ENCODE measurements at regions not wholly inside any gene's neighbourhood (a gene's known extent, or its start where the extent isn't known, plus 50 kb on each side); places are given as distances from the start of the nearest gene placed in this dataset.
"Not testable (repeated sequence)": the region's sequence is repeated elsewhere in the genome, so short reads cannot be mapped to it uniquely, and the experiment has no call there.

DNA sequence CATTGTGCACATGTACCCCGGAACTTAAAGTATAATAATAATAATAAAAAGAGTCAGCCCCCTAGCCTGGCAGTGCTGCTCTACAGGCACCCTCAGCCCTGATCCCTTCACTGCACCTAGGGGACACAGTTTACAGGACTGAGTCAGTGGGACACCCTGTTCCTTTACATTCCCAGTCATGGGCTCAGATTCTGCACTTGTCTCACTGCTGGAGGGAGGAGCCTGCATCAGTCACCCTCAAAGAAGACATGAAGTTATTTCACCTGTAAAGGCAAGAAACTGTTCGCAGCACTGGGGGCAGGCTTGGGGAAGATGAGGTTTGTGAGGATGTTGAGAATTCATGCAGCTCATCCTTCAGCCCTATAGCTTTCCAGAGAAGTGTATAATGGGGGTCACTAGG, 50.7 kb upstream of the VPREB1 start:
- H3K4me1 ChIP-seq (ENCODE audit: insufficient read depth, poor library complexity, severe bottlenecking), result no peaks in the 10 kb centered on the region

DNA sequence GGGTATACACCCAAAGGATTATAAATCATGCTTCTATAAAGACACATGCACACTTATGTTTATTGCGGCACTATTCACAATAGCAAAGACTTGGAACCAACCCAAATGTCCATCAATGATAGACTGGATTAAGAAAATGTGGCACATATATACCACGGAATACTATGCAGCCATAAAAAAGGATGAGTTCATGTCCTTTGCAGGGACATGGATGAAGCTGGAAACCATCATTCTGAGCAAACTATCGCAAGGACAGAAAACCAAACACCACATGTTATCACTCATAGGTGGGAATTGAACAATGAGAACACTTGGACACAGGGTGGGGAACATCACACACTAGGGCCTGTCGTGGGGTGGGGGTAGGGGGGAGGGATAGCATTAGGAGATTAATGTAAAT, 51.1 kb upstream of the VPREB1 start:
- not testable (repeated sequence) for H3K9me3 ChIP-seq (ENCODE audit: severe bottlenecking); H3K27me3 ChIP-seq (ENCODE audit: insufficient read depth, poor library complexity, severe bottlenecking); H3K4me3 ChIP-seq (ENCODE audit: severe bottlenecking); H3K27ac ChIP-seq (ENCODE audit: poor library complexity, severe bottlenecking); ATAC-seq (ENCODE audit: low read depth); H3K36me3 ChIP-seq (ENCODE audit: low read depth); DNase-seq (ENCODE audit: low spot score); H3K4me1 ChIP-seq (ENCODE audit: insufficient read depth, poor library complexity, severe bottlenecking)

More for the DNA sequence above, 50.7 kb upstream of the VPREB1 start:
- H3K27ac ChIP-seq (ENCODE audit: poor library complexity, severe bottlenecking), result no peak overlapping the region
- TF ChIP-seq CTCF (IDR thresholded peaks at IDR 0.05; ENCODE audit: poor library complexity, severe bottlenecking), result no peak
- H3K36me3 ChIP-seq (ENCODE audit: low read depth), result no peaks in the 10 kb centered on the region
- no peak for ATAC-seq (ENCODE audit: low read depth)
- H3K27me3 ChIP-seq (ENCODE audit: insufficient read depth, poor library complexity, severe bottlenecking), result no peaks in the 10 kb centered on the region
- H3K9me3 ChIP-seq (ENCODE audit: severe bottlenecking), result peaks cover 7% of the 10 kb centered on the region
- no peak overlapping the region for H3K4me3 ChIP-seq (ENCODE audit: severe bottlenecking)
- DNase-seq (ENCODE audit: low spot score), result no peak

- not testable (repeated sequence) for H3K27ac ChIP-seq (ENCODE audit: poor library complexity, severe bottlenecking); H3K27me3 ChIP-seq (ENCODE audit: insufficient read depth, poor library complexity, severe bottlenecking); H3K9me3 ChIP-seq (ENCODE audit: severe bottlenecking); H3K4me3 ChIP-seq (ENCODE audit: severe bottlenecking); H3K4me1 ChIP-seq (ENCODE audit: insufficient read depth, poor library complexity, severe bottlenecking); ATAC-seq (ENCODE audit: low read depth); H3K36me3 ChIP-seq (ENCODE audit: low read depth); DNase-seq (ENCODE audit: low spot score)
Measured at GRCh38 chr22:22193006-22193405, 51.6 kb upstream of the VPREB1 start.

DNA sequence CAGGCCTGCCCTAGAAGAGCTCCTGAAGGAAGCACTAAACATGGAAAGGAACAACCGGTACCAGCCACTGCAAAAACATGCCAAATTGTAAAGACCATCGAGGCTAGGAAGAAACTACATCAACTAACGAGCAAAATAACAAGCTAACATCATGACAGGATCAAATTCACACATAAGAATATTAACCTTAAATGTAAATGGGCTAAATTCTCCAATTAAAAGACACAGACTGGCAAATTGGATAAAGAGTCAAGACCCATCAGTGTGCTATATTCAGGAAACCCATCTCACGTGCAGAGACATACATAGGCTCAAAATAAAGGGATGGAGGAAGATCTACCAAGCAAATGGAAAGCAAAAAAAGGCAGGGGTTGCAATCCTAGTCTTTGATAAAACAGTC, 54.8 kb upstream of the VPREB1 start:
- not testable (repeated sequence) for H3K36me3 ChIP-seq (ENCODE audit: low read depth); ATAC-seq (ENCODE audit: low read depth); DNase-seq (ENCODE audit: low spot score); H3K9me3 ChIP-seq (ENCODE audit: severe bottlenecking); H3K27ac ChIP-seq (ENCODE audit: poor library complexity, severe bottlenecking); H3K4me3 ChIP-seq (ENCODE audit: severe bottlenecking); H3K4me1 ChIP-seq (ENCODE audit: insufficient read depth, poor library complexity, severe bottlenecking)
- peaks cover 21% of the 10 kb centered on the region for H3K27me3 ChIP-seq (ENCODE audit: insufficient read depth, poor library complexity, severe bottlenecking)

GRCh38 chr22:22187863-22188262, 56.7 kb upstream of the VPREB1 start:
- not testable (repeated sequence) for H3K27ac ChIP-seq (ENCODE audit: poor library complexity, severe bottlenecking); H3K36me3 ChIP-seq (ENCODE audit: low read depth); ATAC-seq (ENCODE audit: low read depth); H3K9me3 ChIP-seq (ENCODE audit: severe bottlenecking); H3K4me3 ChIP-seq (ENCODE audit: severe bottlenecking); DNase-seq (ENCODE audit: low spot score); H3K4me1 ChIP-seq (ENCODE audit: insufficient read depth, poor library complexity, severe bottlenecking)
- peaks cover 38% of the 10 kb centered on the region for H3K27me3 ChIP-seq (ENCODE audit: insufficient read depth, poor library complexity, severe bottlenecking)

DNA sequence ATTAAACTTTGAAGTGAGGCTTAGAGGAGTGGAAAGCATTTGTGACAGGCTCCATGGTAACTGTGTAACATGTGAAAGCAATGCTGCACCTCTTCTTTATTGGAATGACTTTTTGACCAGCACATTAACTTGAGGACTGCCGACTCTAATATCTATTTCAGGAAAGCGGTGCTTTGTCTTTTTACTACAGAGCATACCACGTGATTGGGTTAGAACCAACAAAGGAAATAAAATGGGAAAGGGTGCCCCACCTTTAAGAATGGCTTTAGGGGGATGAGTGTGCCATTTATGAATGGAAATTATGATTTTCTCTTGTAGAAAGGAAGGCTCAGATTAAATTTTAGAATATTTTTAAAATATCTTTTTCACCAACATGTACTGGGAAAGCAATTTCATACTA, 57.3 kb upstream of the VPREB1 start:
- ATAC-seq (ENCODE audit: low read depth) (no peak), DNase-seq (ENCODE audit: low spot score) (no peak)
- H3K4me1 ChIP-seq (ENCODE audit: insufficient read depth, poor library complexity, severe bottlenecking), result no peaks in the 10 kb centered on the region
- H3K36me3 ChIP-seq (ENCODE audit: low read depth), result no peaks in the 10 kb centered on the region
- TF ChIP-seq CTCF (IDR thresholded peaks at IDR 0.05; ENCODE audit: poor library complexity, severe bottlenecking), result no peak
- H3K4me3 ChIP-seq (ENCODE audit: severe bottlenecking), result no peak overlapping the region
- no peak overlapping the region for H3K27ac ChIP-seq (ENCODE audit: poor library complexity, severe bottlenecking)
- no peaks in the 10 kb centered on the region for H3K9me3 ChIP-seq (ENCODE audit: severe bottlenecking)
- peaks cover 41% of the 10 kb centered on the region for H3K27me3 ChIP-seq (ENCODE audit: insufficient read depth, poor library complexity, severe bottlenecking)

DNA sequence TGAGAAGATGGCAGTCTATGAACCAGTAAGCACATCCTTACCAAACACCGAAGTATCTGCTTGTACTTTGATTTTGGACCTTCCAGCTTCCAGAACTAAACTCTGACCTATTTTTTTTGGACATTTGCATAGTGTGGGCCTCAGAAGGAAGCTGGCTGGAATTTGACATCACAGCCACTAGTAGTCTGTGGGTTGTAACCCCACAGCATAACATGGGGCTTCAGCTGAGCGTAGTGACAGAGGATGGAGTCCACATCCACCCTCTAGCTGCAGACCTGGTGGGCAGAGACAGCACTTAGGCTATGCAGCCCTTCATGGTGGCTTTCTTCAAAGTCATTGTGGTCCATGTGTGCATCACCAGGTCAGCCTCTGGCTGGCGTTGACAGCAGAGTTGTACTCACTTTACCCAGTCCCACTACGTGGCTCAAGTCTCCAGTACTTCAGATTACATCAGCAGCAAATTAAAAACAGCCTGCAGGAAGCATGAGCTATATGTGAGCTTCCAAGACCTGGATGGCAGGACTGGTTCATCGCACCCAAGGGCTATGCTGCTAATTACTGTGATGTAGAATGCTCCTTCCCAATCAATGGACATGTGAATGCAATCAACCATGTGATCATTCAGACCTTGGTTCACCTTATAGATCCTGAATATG, 58.6 kb upstream of the VPREB1 start:
- Histone ChIP-seq H3K27me3 (ENCODE audit: insufficient read depth, poor library complexity, severe bottlenecking) (peaks cover 41% of the 10 kb centered on the region), H3K36me3 (ENCODE audit: low read depth) (no peaks in the 10 kb centered on the region), H3K4me1 (ENCODE audit: insufficient read depth, poor library complexity, severe bottlenecking) (no peaks in the 10 kb centered on the region), H3K27ac (ENCODE audit: poor library complexity, severe bottlenecking) (no peak overlapping the region), H3K4me3 (ENCODE audit: severe bottlenecking) (no peak overlapping the region), H3K9me3 (ENCODE audit: severe bottlenecking) (no peaks in the 10 kb centered on the region)
- DNase-seq (ENCODE audit: low spot score), result no peak
- no peak for TF ChIP-seq CTCF (IDR thresholded peaks at IDR 0.05; ENCODE audit: poor library complexity, severe bottlenecking)
- no peak for ATAC-seq (ENCODE audit: low read depth)

All from RWPE2 (cell line).